NB4 (cell line): ENCODE measurements at regions not wholly inside any gene's neighbourhood (a gene's known extent, or its start where the extent isn't known, plus 50 kb on each side); places are given as distances from the start of the nearest gene placed in this dataset.

Experiments
- MAX ChIP-seq: IDR thresholded peaks from 2 replicates; pipeline ENCODE4 v1.6.1; 2011; ENCODE audit warnings: low read depth, low read length
- MYC ChIP-seq: IDR thresholded peaks from 2 replicates; pipeline ENCODE4 v1.6.1; 2011; ENCODE audit warnings: low read depth, low read length
- POLR2A ChIP-seq: IDR thresholded peaks from 2 replicates; pipeline ENCODE4 v1.6.1; 2011; ENCODE audit warnings: mild to moderate bottlenecking; ENCODE audit not compliant: insufficient read length; ENCODE audit errors: extremely low read depth
- TF ChIP-seq, protein P1 (sequence below): IDR thresholded peaks from one replicate; pipeline ENCODE4 v1.5.1; 2012; ENCODE audit warnings: low read depth, low read length

- TF ChIP-seq, protein P1, sequence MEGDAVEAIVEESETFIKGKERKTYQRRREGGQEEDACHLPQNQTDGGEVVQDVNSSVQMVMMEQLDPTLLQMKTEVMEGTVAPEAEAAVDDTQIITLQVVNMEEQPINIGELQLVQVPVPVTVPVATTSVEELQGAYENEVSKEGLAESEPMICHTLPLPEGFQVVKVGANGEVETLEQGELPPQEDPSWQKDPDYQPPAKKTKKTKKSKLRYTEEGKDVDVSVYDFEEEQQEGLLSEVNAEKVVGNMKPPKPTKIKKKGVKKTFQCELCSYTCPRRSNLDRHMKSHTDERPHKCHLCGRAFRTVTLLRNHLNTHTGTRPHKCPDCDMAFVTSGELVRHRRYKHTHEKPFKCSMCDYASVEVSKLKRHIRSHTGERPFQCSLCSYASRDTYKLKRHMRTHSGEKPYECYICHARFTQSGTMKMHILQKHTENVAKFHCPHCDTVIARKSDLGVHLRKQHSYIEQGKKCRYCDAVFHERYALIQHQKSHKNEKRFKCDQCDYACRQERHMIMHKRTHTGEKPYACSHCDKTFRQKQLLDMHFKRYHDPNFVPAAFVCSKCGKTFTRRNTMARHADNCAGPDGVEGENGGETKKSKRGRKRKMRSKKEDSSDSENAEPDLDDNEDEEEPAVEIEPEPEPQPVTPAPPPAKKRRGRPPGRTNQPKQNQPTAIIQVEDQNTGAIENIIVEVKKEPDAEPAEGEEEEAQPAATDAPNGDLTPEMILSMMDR: no peak
- TF ChIP-seq POLR2A (no peak), MAX (no peak), MYC (no peak)
Observed at GRCh38 chr6:84569882-84570281, 194.5 kb downstream of the TBX18 start.
